ENCODE measurements at regions not wholly inside any gene's neighbourhood (a gene's known extent, or its start where the extent isn't known, plus 50 kb on each side); places are given as distances from the start of the nearest gene placed in this dataset.

GRCh38 chr1:190940951-190941350 is 463.3 kb upstream of the BRINP3 start:
- TF ChIP-seq CTCF (IDR thresholded peaks at IDR 0.05) = no peak
- TF ChIP-seq POLR2A (IDR thresholded peaks at IDR 0.05) = no peak
- no peak for TF ChIP-seq POLR2AphosphoS5 (IDR thresholded peaks at IDR 0.05)

Data from upper lobe of left lung (tissue), 4 donors.